HL-60 (cell line): ENCODE measurements at regions not wholly inside any gene's neighbourhood (a gene's known extent, or its start where the extent isn't known, plus 50 kb on each side); places are given as distances from the start of the nearest gene placed in this dataset.

Experiments
- GABPA ChIP-seq: IDR thresholded peaks from 2 replicates; pipeline ENCODE4 v1.6.1; 2012; ENCODE audit warnings: low read depth
- POLR2AphosphoS5 ChIP-seq: IDR thresholded peaks from 2 replicates; pipeline ENCODE4 v1.6.1; 2012; ENCODE audit warnings: low read depth
- TF ChIP-seq, protein P1 (sequence below): IDR thresholded peaks from one replicate; pipeline ENCODE4 v1.5.1; 2011; ENCODE audit warnings: low read length, control low read depth, inconsistent platforms; ENCODE audit not compliant: insufficient read depth
- TF ChIP-seq, protein P2 (sequence below): IDR thresholded peaks from 2 replicates; pipeline ENCODE4 v1.6.1; 2012; ENCODE audit warnings: low read depth; ENCODE audit not compliant: insufficient replicate concordance

DNA sequence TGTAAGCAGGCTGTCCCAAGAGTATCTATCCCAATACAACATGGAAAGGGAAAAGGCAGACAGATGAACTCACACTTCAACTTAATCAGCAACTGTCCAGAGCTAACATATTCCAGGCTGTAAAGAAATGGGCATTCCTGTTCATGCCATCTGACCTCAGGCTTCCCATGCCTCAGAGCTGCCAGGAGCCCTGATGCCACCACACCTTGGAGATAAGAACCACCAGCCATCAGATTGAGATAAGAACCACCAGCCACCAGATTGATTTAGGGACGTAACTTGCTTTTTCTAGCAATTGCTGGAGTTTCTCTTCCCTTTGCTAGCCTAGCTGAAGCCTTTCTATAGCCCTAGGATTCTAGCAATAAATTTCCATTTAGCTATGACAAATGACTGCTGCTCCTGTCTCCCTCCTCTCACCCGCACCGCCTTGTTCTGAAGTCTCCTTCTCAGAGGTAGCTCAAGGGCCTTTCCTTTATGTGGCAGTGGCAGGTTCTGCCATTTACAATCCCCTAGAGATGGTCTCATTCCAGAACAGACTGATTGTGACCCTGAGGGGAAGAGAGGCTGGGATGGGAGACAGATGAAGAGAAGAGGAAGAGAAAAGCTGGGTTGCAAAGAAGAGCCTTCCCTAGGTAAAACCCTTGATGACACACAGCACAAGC, 88.0 kb upstream of the CTTNBP2NL start:
- TF ChIP-seq, protein P1, sequence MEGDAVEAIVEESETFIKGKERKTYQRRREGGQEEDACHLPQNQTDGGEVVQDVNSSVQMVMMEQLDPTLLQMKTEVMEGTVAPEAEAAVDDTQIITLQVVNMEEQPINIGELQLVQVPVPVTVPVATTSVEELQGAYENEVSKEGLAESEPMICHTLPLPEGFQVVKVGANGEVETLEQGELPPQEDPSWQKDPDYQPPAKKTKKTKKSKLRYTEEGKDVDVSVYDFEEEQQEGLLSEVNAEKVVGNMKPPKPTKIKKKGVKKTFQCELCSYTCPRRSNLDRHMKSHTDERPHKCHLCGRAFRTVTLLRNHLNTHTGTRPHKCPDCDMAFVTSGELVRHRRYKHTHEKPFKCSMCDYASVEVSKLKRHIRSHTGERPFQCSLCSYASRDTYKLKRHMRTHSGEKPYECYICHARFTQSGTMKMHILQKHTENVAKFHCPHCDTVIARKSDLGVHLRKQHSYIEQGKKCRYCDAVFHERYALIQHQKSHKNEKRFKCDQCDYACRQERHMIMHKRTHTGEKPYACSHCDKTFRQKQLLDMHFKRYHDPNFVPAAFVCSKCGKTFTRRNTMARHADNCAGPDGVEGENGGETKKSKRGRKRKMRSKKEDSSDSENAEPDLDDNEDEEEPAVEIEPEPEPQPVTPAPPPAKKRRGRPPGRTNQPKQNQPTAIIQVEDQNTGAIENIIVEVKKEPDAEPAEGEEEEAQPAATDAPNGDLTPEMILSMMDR: no peak
- TF ChIP-seq, protein P2, sequence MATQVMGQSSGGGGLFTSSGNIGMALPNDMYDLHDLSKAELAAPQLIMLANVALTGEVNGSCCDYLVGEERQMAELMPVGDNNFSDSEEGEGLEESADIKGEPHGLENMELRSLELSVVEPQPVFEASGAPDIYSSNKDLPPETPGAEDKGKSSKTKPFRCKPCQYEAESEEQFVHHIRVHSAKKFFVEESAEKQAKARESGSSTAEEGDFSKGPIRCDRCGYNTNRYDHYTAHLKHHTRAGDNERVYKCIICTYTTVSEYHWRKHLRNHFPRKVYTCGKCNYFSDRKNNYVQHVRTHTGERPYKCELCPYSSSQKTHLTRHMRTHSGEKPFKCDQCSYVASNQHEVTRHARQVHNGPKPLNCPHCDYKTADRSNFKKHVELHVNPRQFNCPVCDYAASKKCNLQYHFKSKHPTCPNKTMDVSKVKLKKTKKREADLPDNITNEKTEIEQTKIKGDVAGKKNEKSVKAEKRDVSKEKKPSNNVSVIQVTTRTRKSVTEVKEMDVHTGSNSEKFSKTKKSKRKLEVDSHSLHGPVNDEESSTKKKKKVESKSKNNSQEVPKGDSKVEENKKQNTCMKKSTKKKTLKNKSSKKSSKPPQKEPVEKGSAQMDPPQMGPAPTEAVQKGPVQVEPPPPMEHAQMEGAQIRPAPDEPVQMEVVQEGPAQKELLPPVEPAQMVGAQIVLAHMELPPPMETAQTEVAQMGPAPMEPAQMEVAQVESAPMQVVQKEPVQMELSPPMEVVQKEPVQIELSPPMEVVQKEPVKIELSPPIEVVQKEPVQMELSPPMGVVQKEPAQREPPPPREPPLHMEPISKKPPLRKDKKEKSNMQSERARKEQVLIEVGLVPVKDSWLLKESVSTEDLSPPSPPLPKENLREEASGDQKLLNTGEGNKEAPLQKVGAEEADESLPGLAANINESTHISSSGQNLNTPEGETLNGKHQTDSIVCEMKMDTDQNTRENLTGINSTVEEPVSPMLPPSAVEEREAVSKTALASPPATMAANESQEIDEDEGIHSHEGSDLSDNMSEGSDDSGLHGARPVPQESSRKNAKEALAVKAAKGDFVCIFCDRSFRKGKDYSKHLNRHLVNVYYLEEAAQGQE: no peak
- TF ChIP-seq POLR2AphosphoS5 (no peak), GABPA (no peak)
